AG04449 (cell line): ENCODE measurements at regions not wholly inside any gene's neighbourhood (a gene's known extent, or its start where the extent isn't known, plus 50 kb on each side); places are given as distances from the start of the nearest gene placed in this dataset.

ENCODE experiments used
- CTCF ChIA-PET: fragments of 350-600 bp; formaldehyde crosslinking; extraction: SDS; loops from one replicate; lab custom pipeline; 2021; ENCODE audit warnings: antibody characterized with exemption; lab: Yijun Ruan, JAX
- POLR2A ChIA-PET: fragments of 400-600, 350-600 bp; formaldehyde crosslinking; extraction: SDS; loops from one replicate; lab custom pipeline; 2020; ENCODE audit warnings: antibody characterized with exemption, inconsistent platforms; lab: Yijun Ruan, JAX
- DNase-seq: peaks from one replicate; pipeline ENCODE4 v3.0.0-alpha.2; 2010; ENCODE audit warnings: low read depth, low spot score
- H3K4me3 ChIP-seq: 2 replicates; pipeline ENCODE4 v1.5.1; 2011; ENCODE audit warnings: low read depth, mild to moderate bottlenecking, control low read depth, low read length
- TF ChIP-seq, protein P1 (sequence below): IDR thresholded peaks from one replicate; pipeline ENCODE4 v1.5.1; 2011; ENCODE audit warnings: mild to moderate bottlenecking, moderate library complexity, low read length, control low read depth, inconsistent platforms; ENCODE audit not compliant: insufficient read depth; ENCODE audit errors: missing control alignments

DNA sequence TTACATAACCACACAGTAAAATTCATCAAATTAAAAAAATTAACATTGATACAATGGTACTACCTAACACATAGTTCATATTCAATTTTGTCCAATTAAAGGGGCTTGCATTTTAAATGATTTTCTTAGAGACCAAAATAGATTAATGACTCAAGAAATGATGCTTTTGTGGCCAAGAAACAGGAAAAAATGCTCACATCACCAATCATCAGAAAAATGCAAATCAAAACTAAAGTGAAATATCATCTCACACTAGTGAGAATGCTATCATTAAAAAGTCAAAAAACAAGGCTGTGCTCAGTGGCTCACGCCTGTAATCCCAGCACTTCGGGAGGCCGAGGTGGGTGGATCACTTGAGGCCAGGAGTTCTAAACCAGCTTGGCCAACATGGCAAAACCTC is 235.6 kb downstream of the PIK3C3 start:
- POLR2A ChIA-PET, result no interaction called here
- DNase-seq, result no peak
- H3K4me3 ChIP-seq, result no peak overlapping the region
- TF ChIP-seq, protein P1, sequence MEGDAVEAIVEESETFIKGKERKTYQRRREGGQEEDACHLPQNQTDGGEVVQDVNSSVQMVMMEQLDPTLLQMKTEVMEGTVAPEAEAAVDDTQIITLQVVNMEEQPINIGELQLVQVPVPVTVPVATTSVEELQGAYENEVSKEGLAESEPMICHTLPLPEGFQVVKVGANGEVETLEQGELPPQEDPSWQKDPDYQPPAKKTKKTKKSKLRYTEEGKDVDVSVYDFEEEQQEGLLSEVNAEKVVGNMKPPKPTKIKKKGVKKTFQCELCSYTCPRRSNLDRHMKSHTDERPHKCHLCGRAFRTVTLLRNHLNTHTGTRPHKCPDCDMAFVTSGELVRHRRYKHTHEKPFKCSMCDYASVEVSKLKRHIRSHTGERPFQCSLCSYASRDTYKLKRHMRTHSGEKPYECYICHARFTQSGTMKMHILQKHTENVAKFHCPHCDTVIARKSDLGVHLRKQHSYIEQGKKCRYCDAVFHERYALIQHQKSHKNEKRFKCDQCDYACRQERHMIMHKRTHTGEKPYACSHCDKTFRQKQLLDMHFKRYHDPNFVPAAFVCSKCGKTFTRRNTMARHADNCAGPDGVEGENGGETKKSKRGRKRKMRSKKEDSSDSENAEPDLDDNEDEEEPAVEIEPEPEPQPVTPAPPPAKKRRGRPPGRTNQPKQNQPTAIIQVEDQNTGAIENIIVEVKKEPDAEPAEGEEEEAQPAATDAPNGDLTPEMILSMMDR, result no peak
- CTCF ChIA-PET, result no interaction called here

DNA sequence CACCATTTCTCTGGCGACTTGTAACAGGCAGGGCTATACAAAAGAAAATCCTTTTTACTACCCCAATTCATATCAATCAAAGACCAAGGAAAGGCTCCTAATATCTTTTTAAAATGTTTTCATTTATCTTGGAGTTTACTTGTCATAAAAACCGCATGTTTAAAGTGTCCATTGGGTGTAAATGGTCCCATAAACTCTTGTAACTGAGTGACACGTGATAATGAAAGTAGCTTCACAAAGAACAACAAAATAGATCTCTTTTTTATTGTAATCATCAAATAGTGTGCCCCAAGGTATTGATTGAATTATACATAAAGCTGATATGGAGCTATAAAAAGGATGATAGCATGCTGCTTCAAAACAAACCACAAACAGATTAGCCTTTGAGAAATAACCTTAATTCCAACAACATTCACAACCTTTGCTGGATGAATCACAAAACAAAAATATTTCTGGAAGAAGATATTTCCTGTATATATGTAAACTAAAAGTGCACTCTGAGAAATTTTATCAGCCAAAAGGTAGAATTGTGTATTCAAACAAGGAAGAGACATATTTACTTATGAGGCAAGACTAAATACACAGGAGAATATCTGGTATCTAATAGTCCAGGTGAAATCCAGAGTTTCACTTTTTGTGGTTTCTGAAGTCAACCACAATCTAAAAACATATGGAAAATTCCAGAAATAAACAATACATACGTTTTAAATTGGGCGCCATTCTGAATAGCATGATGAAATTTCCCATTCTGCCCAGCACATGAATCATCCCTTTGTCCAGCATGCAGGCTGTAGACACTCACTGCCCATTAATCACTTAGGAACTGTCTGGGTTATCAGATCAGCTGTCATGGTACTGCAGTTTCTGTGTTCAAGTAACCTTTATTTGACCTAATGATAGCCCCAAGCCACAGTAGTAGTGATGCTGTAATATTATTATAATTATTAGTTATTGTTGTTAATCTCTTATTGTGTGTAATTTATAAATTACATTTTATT is 237.5 kb downstream of the PIK3C3 start:
- no peak overlapping the region for H3K4me3 ChIP-seq
- TF ChIP-seq, protein P1, result no peak
- CTCF ChIA-PET, result no interaction called here
- POLR2A ChIA-PET, result no interaction called here
- DNase-seq, result no peak

DNA sequence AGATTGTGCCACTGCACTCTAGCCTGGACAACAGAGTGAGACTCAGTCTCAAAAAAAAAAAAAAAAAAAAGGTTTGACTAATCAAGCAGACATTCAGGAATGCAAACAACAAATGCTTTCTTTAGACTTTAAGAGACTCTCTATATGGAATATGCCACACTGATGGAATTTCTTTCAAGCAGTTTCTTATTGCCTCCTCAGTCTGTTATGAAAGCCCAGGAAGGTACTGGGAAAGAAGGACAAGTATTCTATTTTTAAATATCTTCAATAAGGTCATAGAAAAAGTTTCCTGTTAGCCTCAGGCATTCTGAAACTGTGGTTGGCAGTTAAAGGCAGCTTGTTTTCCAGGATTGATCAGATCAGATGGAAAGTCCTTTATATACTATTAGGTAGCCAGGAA is 241.6 kb downstream of the PIK3C3 start:
- POLR2A ChIA-PET, result no interaction called here
- TF ChIP-seq, protein P1, result no peak
- CTCF ChIA-PET, result no interaction called here

DNA sequence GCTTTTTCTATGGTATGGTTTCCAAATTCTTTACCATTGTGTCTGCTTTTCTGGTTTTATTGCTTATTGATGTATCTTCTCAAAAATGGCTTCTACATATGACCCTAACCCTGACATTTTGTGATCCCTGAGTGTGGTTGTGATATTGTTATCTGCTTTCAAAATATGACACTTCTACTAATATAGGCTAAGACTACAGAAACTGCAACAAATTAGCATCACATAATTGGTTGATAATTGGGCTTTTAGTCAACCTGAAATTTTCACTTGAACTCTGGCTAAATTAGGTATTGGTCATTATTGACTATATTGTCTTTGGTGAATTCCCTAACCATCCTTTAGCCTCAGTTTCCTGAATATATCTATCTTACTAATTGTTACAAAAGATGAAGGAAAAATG is 246.1 kb downstream of the PIK3C3 start:
- POLR2A ChIA-PET, result no interaction called here
- CTCF ChIA-PET, result no interaction called here
- DNase-seq, result no peak
- no peak overlapping the region for H3K4me3 ChIP-seq
- TF ChIP-seq, protein P1, result no peak

More for the DNA sequence above, 241.6 kb downstream of the PIK3C3 start:
- DNase-seq, result peak; percentile 24
- no peak overlapping the region for H3K4me3 ChIP-seq

DNA sequence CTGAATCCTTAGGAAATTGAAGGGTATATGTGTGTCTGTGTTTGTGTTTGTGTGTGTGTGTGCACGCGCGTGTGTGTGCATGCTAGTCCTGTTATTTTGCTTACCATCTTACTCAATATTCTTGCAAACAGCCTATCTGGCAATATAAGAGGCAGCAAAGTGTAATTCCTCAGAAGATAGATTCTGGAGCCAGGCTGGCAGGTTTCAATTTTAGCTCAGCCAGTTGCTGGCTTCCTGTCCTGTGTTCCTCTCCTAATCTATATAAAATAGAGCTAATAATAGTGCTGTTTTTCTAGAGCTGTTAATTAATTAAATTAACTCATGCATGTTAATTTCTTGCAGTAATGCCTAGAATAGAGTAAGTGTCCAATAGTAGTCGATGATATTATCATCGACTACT is 256.2 kb downstream of the PIK3C3 start:
- TF ChIP-seq, protein P1, result no peak
- no peak overlapping the region for H3K4me3 ChIP-seq
- ChIA-PET CTCF (interaction anchor here (1.2 kb wide), 1 partner anchor 97 kb away, joined by 3 read pairs; no protein-coding TSS in a partner anchor), POLR2A (no interaction called here)
- no peak for DNase-seq

DNA sequence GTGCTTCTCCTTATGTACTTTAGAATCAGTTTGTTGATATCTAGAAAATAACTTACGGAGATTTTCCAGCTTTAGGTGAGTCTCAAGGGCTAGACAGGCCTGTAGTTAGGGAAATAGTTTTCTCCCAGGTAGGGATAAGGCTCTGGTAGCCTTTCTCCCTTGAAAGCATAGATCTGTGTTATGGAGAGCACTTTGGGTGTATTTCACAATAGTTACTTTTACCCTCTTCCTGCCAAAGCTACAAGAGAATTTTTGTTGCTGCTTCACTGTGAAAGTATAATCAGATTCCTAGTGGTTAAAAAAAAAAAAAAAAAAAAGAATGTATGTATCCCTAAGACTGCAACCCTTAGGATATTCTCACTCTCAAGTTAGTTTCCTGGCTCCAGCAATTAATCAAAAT is 267.5 kb downstream of the PIK3C3 start:
- DNase-seq, result no peak
- TF ChIP-seq, protein P1, result no peak
- H3K4me3 ChIP-seq, result no peak overlapping the region
- CTCF ChIA-PET, result interaction anchor here (0.7 kb wide), 1 partner anchor 76 kb away, joined by 3 read pairs; no protein-coding TSS in a partner anchor
- POLR2A ChIA-PET, result no interaction called here
